HG03460 (cell line): ENCODE measurements at regions not wholly inside any gene's neighbourhood (a gene's known extent, or its start where the extent isn't known, plus 50 kb on each side); places are given as distances from the start of the nearest gene placed in this dataset.
"Not testable (repeated sequence)": the region's sequence is repeated elsewhere in the genome, so short reads cannot be mapped to it uniquely, and the experiment has no call there.

ENCODE experiments used
- ATAC-seq: cut with Tn5 transposase; IDR thresholded peaks from one replicate; pipeline ENCODE4 v1.9.1; 2021; ENCODE audit not compliant: unreplicated experiment

GRCh38 chr2:16209799-16210198, 269.4 kb downstream of the MYCN start:
- no peak for ATAC-seq

GRCh38 chr2:16208921-16209320, 268.6 kb downstream of the MYCN start:
- no peak for ATAC-seq

GRCh38 chr2:16208241-16208797, 268.0 kb downstream of the MYCN start:
- ATAC-seq, result no peak

GRCh38 chr2:16207611-16208010, 267.3 kb downstream of the MYCN start:
- ATAC-seq, result no peak

GRCh38 chr2:16207151-16207550, 266.8 kb downstream of the MYCN start:
- ATAC-seq, result no peak

GRCh38 chr2:16206191-16206944, 266.0 kb downstream of the MYCN start:
- no peak for ATAC-seq

GRCh38 chr2:16205631-16206030, 265.3 kb downstream of the MYCN start:
- ATAC-seq, result no peak

- no peak for ATAC-seq
These were observed 264.7 kb downstream of the MYCN start for GRCh38 chr2:16204886-16205620.

GRCh38 chr2:16204251-16204650, 263.9 kb downstream of the MYCN start:
- ATAC-seq, result no peak

GRCh38 chr2:16203691-16204090, 263.3 kb downstream of the MYCN start:
- no peak for ATAC-seq

- no peak for ATAC-seq
These were observed 262.7 kb downstream of the MYCN start for GRCh38 chr2:16203069-16203468.

GRCh38 chr2:16202266-16203020, 262.1 kb downstream of the MYCN start:
- ATAC-seq, result no peak

GRCh38 chr2:16201848-16202247, 261.5 kb downstream of the MYCN start:
- ATAC-seq, result no peak

- ATAC-seq, result no peak
These were observed 260.3 kb downstream of the MYCN start for GRCh38 chr2:16200554-16201193.

GRCh38 chr2:16199882-16200553, 259.7 kb downstream of the MYCN start:
- no peak for ATAC-seq

GRCh38 chr2:16199241-16199640, 258.9 kb downstream of the MYCN start:
- ATAC-seq, result not testable (repeated sequence)

GRCh38 chr2:16198166-16198912, 258.0 kb downstream of the MYCN start:
- no peak for ATAC-seq

GRCh38 chr2:16197504-16198147, 257.3 kb downstream of the MYCN start:
- ATAC-seq, result no peak
